ENCODE measurements at regions not wholly inside any gene's neighbourhood (a gene's known extent, or its start where the extent isn't known, plus 50 kb on each side); places are given as distances from the start of the nearest gene placed in this dataset.

GRCh38 chr5:100691085-100691484, 155.9 kb downstream of the FAM174A start:
- H3K36me3 ChIP-seq: no peaks in the 10 kb centered on the region
- no peak overlapping the region for H3K4me3 ChIP-seq
- H3K27me3 ChIP-seq: no peaks in the 10 kb centered on the region
- no peak for DNase-seq (ENCODE audit: low spot score)
- no peaks in the 10 kb centered on the region for H3K4me1 ChIP-seq
- no peak overlapping the region for H3K27ac ChIP-seq
- no peak for TF ChIP-seq CTCF (IDR thresholded peaks at IDR 0.05)
- no peaks in the 10 kb centered on the region for H3K9me3 ChIP-seq

DNA sequence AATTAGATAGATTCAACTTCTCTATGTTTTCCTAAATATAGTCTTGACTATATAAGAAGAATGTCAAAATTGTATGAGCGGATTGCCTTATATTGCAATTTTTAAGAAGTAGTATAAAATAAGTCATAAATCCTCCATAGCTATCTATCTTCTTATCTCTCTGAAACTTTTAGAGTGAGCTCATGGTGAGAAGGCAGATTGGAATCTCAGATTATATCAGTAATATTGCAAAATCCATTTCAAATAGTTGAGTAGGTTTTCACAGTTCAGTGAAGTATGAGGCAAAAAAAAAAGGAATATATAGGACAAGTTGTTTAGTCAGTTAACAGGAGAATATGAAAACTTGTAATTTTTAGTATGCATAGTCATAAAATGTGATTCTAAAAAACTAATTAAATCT, 156.4 kb downstream of the FAM174A start:
- no peak for TF ChIP-seq CTCF (IDR thresholded peaks at IDR 0.05)
- Histone ChIP-seq H3K4me3 (no peak overlapping the region), H3K9me3 (no peaks in the 10 kb centered on the region)

DNA sequence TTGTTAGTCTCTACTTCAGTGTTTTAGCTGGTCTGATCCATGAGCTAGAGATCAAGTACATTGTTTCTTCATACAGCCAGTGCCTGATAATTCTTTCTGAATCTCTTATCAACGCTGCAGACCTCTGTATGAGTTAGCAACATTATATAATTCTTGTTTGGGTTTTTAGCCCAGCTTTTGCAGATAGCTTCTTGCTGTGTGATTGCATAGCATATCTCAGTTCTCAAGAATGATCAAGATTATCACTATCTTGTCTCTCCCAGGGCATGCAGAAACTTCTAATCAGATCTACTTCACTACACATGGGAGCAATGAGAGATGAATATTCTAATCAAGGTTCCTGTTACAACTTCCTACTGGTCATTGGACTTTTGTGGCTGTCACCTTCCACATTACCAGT, 158.3 kb downstream of the FAM174A start:
- no peak overlapping the region for H3K27ac ChIP-seq
- DNase-seq (ENCODE audit: low spot score): no peak
- no peaks in the 10 kb centered on the region for H3K27me3 ChIP-seq
- no peaks in the 10 kb centered on the region for H3K9me3 ChIP-seq
- no peak overlapping the region for H3K4me3 ChIP-seq
- TF ChIP-seq CTCF (IDR thresholded peaks at IDR 0.05): no peak
- no peaks in the 10 kb centered on the region for H3K4me1 ChIP-seq
- H3K36me3 ChIP-seq: no peaks in the 10 kb centered on the region

More for the DNA sequence above, 156.4 kb downstream of the FAM174A start:
- H3K27ac ChIP-seq: no peak overlapping the region
- H3K4me1 ChIP-seq: no peaks in the 10 kb centered on the region
- H3K36me3 ChIP-seq: no peaks in the 10 kb centered on the region
- DNase-seq (ENCODE audit: low spot score): no peak
- H3K27me3 ChIP-seq: no peaks in the 10 kb centered on the region

DNA sequence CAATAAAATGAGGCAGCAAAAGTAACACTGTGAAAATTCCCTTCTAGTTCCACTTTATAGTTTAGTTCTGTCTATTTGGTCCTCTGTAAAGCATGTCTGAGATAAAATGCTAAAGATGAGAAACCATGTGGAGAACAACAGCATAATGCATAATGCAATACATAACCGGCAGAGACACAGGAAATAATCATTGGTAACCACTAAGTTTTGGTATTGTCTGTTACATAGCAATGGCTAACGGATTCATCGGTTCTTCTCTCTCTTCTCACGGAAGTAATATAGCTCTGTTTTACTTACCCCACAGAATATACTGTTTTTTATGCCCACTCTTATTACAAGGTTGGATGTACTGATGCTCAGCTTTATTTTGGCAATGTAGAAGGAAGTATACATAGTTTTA, 158.9 kb downstream of the FAM174A start:
- Histone ChIP-seq H3K27me3 (no peaks in the 10 kb centered on the region), H3K36me3 (no peaks in the 10 kb centered on the region), H3K27ac (no peak overlapping the region), H3K4me1 (no peaks in the 10 kb centered on the region), H3K9me3 (no peaks in the 10 kb centered on the region), H3K4me3 (no peak overlapping the region)
- TF ChIP-seq CTCF (IDR thresholded peaks at IDR 0.05): no peak
- DNase-seq (ENCODE audit: low spot score): no peak

GRCh38 chr5:100697970-100698369, 162.8 kb downstream of the FAM174A start:
- H3K36me3 ChIP-seq: no peaks in the 10 kb centered on the region
- no peak overlapping the region for H3K27ac ChIP-seq
- H3K4me3 ChIP-seq: no peak overlapping the region
- no peaks in the 10 kb centered on the region for H3K9me3 ChIP-seq
- DNase-seq (ENCODE audit: low spot score): no peak
- no peaks in the 10 kb centered on the region for H3K27me3 ChIP-seq
- TF ChIP-seq CTCF (IDR thresholded peaks at IDR 0.05): no peak
- no peaks in the 10 kb centered on the region for H3K4me1 ChIP-seq

DNA sequence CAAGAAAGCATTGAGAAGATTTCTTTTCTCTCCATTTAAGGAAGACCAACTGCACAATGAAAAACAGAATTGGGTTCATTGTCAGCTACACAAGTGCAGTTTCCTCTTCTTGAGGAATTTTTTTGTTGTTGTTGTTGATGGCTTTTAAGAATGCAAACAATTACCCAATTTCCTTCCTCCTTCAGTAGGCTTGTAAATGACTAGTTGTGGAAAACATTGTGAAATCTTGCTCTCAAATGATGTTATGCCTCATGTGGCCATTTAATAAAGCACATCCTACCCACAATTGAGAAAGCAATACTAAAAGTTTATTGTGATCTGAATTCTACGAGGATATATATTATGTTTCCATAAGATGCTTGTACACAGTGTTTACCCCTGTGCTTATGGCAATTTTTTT, 171.6 kb downstream of the FAM174A start:
- Histone ChIP-seq H3K36me3 (no peaks in the 10 kb centered on the region), H3K4me3 (no peak overlapping the region), H3K9me3 (no peaks in the 10 kb centered on the region), H3K27ac (no peak overlapping the region), H3K4me1 (no peaks in the 10 kb centered on the region), H3K27me3 (no peaks in the 10 kb centered on the region)
- TF ChIP-seq CTCF (IDR thresholded peaks at IDR 0.05): peak in 1 of 2 donors; percentile 40
- no peak for DNase-seq (ENCODE audit: low spot score)
